GM19043 (cell line): ENCODE measurements at regions not wholly inside any gene's neighbourhood (a gene's known extent, or its start where the extent isn't known, plus 50 kb on each side); places are given as distances from the start of the nearest gene placed in this dataset.
A peak's percentile ranks its signal among the peaks of the same experiment; 100 is the strongest.
"Not testable (repeated sequence)": the region's sequence is repeated elsewhere in the genome, so short reads cannot be mapped to it uniquely, and the experiment has no call there.

ENCODE experiments used
- ATAC-seq: cut with Tn5 transposase; IDR thresholded peaks from one replicate; pipeline ENCODE4 v1.9.1; 2021; ENCODE audit warnings: low read depth; ENCODE audit not compliant: unreplicated experiment

GRCh38 chr3:59245859-59246501 is 196.2 kb upstream of the CFAP20DC start:
- no peak for ATAC-seq

- no peak for ATAC-seq
Measured at GRCh38 chr3:59245300-59245858, 195.6 kb upstream of the CFAP20DC start.

GRCh38 chr3:59244343-59244742 is 194.5 kb upstream of the CFAP20DC start:
- no peak for ATAC-seq

GRCh38 chr3:59243476-59243875 is 193.7 kb upstream of the CFAP20DC start:
- ATAC-seq = no peak

GRCh38 chr3:59240666-59241255 is 190.9 kb upstream of the CFAP20DC start:
- ATAC-seq = no peak

- no peak for ATAC-seq
Measured at GRCh38 chr3:59237121-59237520, 187.3 kb upstream of the CFAP20DC start.

- ATAC-seq = peak; percentile 75
Measured at GRCh38 chr3:59235634-59236012, 185.8 kb upstream of the CFAP20DC start.

GRCh38 chr3:59234884-59235633 is 185.2 kb upstream of the CFAP20DC start:
- peak; percentile 12 for ATAC-seq

GRCh38 chr3:59230379-59230778 is 180.6 kb upstream of the CFAP20DC start:
- ATAC-seq = not testable (repeated sequence)

GRCh38 chr3:59213860-59214259 is 164.0 kb upstream of the CFAP20DC start:
- ATAC-seq = no peak

- peak; percentile 70 for ATAC-seq
Measured at GRCh38 chr3:59212128-59212779, 162.4 kb upstream of the CFAP20DC start.

GRCh38 chr3:59210260-59210659 is 160.4 kb upstream of the CFAP20DC start:
- ATAC-seq = no peak

GRCh38 chr3:59192473-59192872 is 142.6 kb upstream of the CFAP20DC start:
- no peak for ATAC-seq

- no peak for ATAC-seq
Measured at GRCh38 chr3:59191651-59192050, 141.8 kb upstream of the CFAP20DC start.

GRCh38 chr3:59189939-59190338 is 140.1 kb upstream of the CFAP20DC start:
- ATAC-seq = no peak

GRCh38 chr3:59189526-59189925 is 139.7 kb upstream of the CFAP20DC start:
- no peak for ATAC-seq

- no peak for ATAC-seq
Measured at GRCh38 chr3:59186725-59187124, 136.9 kb upstream of the CFAP20DC start.

- ATAC-seq = no peak
Measured at GRCh38 chr3:59185591-59186369, 136.0 kb upstream of the CFAP20DC start.

- no peak for ATAC-seq
Measured at GRCh38 chr3:59180006-59180405, 130.2 kb upstream of the CFAP20DC start.

- no peak for ATAC-seq
Measured at GRCh38 chr3:59178698-59179097, 128.9 kb upstream of the CFAP20DC start.
